WTC11 (cell line): ENCODE measurements at regions not wholly inside any gene's neighbourhood (a gene's known extent, or its start where the extent isn't known, plus 50 kb on each side); places are given as distances from the start of the nearest gene placed in this dataset.

ENCODE experiments used
- ATAC-seq: fragments of 200-7000 bp; cut with Tn5 transposase; 2 replicates; pipeline ENCODE4 v1.10.0; 2021; ENCODE audit warnings: mild to moderate bottlenecking, moderate library complexity
- CTCF ChIA-PET: fragments of 300-600 bp; sonication (Branson Sonifier 250); formaldehyde crosslinking; loops from one replicate; lab custom pipeline; 2021; ENCODE audit warnings: antibody characterized with exemption; lab: Charles Lee
- POLR2A ChIA-PET: fragments of 350-600 bp; sonication (Branson Sonifier 250); formaldehyde crosslinking; loops from one replicate; lab custom pipeline; 2021; ENCODE audit warnings: antibody characterized with exemption; lab: Charles Lee
- DNase-seq: peaks from one replicate; pipeline ENCODE4 v3.0.0; 2021; ENCODE audit warnings: low spot score
- H3K27ac Mint-ChIP-seq: 2 replicates; pipeline ENCODE4 v1.8.0; 2021; ENCODE audit warnings: mixed read lengths
- H3K27me3 Mint-ChIP-seq: 2 replicates; pipeline ENCODE4 v1.8.0; 2021; ENCODE audit warnings: low read depth, mild to moderate bottlenecking, moderate library complexity, mixed read lengths
- H3K36me3 Mint-ChIP-seq: 2 replicates; pipeline ENCODE4 v1.8.0; 2021; ENCODE audit warnings: mixed read lengths
- H3K4me1 Mint-ChIP-seq: 2 replicates; pipeline ENCODE4 v1.8.0; 2022; ENCODE audit warnings: mixed read lengths
- H3K4me3 Mint-ChIP-seq: 2 replicates; pipeline ENCODE4 v1.8.0; 2021; ENCODE audit warnings: mild to moderate bottlenecking, moderate library complexity, mixed read lengths
- H3K9me3 Mint-ChIP-seq: 2 replicates; pipeline ENCODE4 v1.8.0; 2021; ENCODE audit warnings: mixed read lengths
- CBFB ChIP-seq: sonication (generic); formaldehyde crosslinking; IDR thresholded peaks from 2 replicates; pipeline ENCODE4 v1.8.1; 2022; ENCODE audit warnings: mild to moderate bottlenecking, low read depth, missing genetic modification reagents
- HMGA2 ChIP-seq: fragments of 250-450 bp; sonication (Bioruptor Pico); IDR thresholded peaks from 2 replicates; pipeline ENCODE4 v1.4.0; 2021; ENCODE audit warnings: mild to moderate bottlenecking, moderate library complexity
- NFATC4 ChIP-seq: fragments of 250-450 bp; sonication (Bioruptor Pico); IDR thresholded peaks from 2 replicates; pipeline ENCODE4 v1.9.0; 2021; ENCODE audit warnings: mild to moderate bottlenecking
- TCF7 ChIP-seq: sonication (generic); formaldehyde crosslinking; IDR thresholded peaks from 2 replicates; pipeline ENCODE4 v1.8.0; 2022; ENCODE audit warnings: mild to moderate bottlenecking, low read depth, missing genetic modification reagents, moderate library complexity
- ZBTB21 ChIP-seq: sonication (generic); formaldehyde crosslinking; IDR thresholded peaks from 2 replicates; pipeline ENCODE4 v1.8.1; 2023; ENCODE audit warnings: mild to moderate bottlenecking, missing genetic modification reagents, borderline replicate concordance
- ZNF138 ChIP-seq: sonication (generic); formaldehyde crosslinking; conservative IDR thresholded peaks from 2 replicates; pipeline ENCODE4 v1.8.1; 2022; ENCODE audit warnings: mild to moderate bottlenecking, moderate library complexity, missing genetic modification reagents
- ZNF423 ChIP-seq: fragments of 250-450 bp; sonication (Bioruptor Pico); IDR thresholded peaks from 2 replicates; pipeline ENCODE4 v2.1.2; 2022; ENCODE audit warnings: mild to moderate bottlenecking, moderate library complexity
- TF ChIP-seq, protein P1 (sequence below): sonication (generic); formaldehyde crosslinking; IDR thresholded peaks from 2 replicates; pipeline ENCODE4 v1.8.1; 2022; ENCODE audit warnings: low read depth, missing genetic modification reagents, borderline replicate concordance
- TF ChIP-seq, protein P2 (sequence below): sonication (generic); formaldehyde crosslinking; IDR thresholded peaks from 2 replicates; pipeline ENCODE4 v1.8.0; 2022; ENCODE audit warnings: mild to moderate bottlenecking, missing genetic modification reagents
- TF ChIP-seq, protein P3 (sequence below): sonication (generic); formaldehyde crosslinking; IDR thresholded peaks from 2 replicates; pipeline ENCODE4 v1.8.1; 2022; ENCODE audit warnings: mild to moderate bottlenecking, moderate library complexity, missing genetic modification reagents
- TF ChIP-seq, protein P4 (sequence below): sonication (generic); formaldehyde crosslinking; IDR thresholded peaks from 2 replicates; pipeline ENCODE4 v1.8.0; 2022; ENCODE audit warnings: missing genetic modification reagents
- TF ChIP-seq, protein P5 (sequence below): sonication (generic); formaldehyde crosslinking; IDR thresholded peaks from 2 replicates; pipeline ENCODE4 v1.8.1; 2022; ENCODE audit warnings: low read depth, mild to moderate bottlenecking, moderate library complexity, missing genetic modification reagents, borderline replicate concordance
- TF ChIP-seq, protein P6 (sequence below): sonication (generic); formaldehyde crosslinking; IDR thresholded peaks from 2 replicates; pipeline ENCODE4 v1.8.1; 2023; ENCODE audit warnings: mild to moderate bottlenecking, missing genetic modification reagents, moderate library complexity
- TF ChIP-seq, protein P7 (sequence below): sonication (generic); formaldehyde crosslinking; conservative IDR thresholded peaks from 2 replicates; pipeline ENCODE4 v1.8.1; 2023; ENCODE audit warnings: mild to moderate bottlenecking, low read depth, missing genetic modification reagents, moderate library complexity
- TF ChIP-seq, protein P8 (sequence below): fragments of 250-450 bp; sonication (Bioruptor Pico); IDR thresholded peaks from 2 replicates; pipeline ENCODE4 v1.8.0; 2021; ENCODE audit warnings: mild to moderate bottlenecking

DNA sequence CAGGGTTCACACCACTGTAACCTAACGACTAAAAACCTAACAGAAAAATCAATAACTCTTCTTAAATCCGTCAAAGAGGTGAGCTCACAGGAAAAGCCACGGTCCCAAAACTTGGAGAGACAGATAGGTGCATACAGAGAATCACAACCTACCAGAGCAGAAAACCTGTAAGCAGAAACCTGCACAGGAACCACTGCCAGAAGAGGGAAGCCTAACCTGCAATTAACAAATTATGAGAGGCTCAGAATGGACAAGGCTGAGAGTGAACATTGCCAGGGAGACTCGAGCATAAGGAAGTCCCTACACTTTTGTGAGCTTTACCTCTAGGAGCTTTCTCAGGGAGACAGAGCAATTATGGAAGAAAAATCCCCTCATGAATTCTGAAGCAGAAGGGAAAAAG, 156.2 kb upstream of the NETO1 start:
- TF ChIP-seq, protein P1, sequence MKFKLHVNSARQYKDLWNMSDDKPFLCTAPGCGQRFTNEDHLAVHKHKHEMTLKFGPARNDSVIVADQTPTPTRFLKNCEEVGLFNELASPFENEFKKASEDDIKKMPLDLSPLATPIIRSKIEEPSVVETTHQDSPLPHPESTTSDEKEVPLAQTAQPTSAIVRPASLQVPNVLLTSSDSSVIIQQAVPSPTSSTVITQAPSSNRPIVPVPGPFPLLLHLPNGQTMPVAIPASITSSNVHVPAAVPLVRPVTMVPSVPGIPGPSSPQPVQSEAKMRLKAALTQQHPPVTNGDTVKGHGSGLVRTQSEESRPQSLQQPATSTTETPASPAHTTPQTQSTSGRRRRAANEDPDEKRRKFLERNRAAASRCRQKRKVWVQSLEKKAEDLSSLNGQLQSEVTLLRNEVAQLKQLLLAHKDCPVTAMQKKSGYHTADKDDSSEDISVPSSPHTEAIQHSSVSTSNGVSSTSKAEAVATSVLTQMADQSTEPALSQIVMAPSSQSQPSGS: no peak
- TF ChIP-seq ZNF423 (no peak), ZNF138 (CRISPR knock-in tag) (no peak), ZBTB21 (CRISPR knock-in tag) (no peak), CBFB (CRISPR knock-in tag) (no peak), TCF7 (CRISPR knock-in tag) (no peak), HMGA2 (CRISPR knock-in tag) (no peak), NFATC4 (no peak)
- TF ChIP-seq, protein P2, sequence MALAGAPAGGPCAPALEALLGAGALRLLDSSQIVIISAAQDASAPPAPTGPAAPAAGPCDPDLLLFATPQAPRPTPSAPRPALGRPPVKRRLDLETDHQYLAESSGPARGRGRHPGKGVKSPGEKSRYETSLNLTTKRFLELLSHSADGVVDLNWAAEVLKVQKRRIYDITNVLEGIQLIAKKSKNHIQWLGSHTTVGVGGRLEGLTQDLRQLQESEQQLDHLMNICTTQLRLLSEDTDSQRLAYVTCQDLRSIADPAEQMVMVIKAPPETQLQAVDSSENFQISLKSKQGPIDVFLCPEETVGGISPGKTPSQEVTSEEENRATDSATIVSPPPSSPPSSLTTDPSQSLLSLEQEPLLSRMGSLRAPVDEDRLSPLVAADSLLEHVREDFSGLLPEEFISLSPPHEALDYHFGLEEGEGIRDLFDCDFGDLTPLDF (CRISPR knock-in tag): no peak
- TF ChIP-seq, protein P3, sequence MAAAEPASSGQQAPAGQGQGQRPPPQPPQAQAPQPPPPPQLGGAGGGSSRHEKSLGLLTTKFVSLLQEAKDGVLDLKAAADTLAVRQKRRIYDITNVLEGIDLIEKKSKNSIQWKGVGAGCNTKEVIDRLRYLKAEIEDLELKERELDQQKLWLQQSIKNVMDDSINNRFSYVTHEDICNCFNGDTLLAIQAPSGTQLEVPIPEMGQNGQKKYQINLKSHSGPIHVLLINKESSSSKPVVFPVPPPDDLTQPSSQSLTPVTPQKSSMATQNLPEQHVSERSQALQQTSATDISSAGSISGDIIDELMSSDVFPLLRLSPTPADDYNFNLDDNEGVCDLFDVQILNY: no peak
- TF ChIP-seq, protein P4, sequence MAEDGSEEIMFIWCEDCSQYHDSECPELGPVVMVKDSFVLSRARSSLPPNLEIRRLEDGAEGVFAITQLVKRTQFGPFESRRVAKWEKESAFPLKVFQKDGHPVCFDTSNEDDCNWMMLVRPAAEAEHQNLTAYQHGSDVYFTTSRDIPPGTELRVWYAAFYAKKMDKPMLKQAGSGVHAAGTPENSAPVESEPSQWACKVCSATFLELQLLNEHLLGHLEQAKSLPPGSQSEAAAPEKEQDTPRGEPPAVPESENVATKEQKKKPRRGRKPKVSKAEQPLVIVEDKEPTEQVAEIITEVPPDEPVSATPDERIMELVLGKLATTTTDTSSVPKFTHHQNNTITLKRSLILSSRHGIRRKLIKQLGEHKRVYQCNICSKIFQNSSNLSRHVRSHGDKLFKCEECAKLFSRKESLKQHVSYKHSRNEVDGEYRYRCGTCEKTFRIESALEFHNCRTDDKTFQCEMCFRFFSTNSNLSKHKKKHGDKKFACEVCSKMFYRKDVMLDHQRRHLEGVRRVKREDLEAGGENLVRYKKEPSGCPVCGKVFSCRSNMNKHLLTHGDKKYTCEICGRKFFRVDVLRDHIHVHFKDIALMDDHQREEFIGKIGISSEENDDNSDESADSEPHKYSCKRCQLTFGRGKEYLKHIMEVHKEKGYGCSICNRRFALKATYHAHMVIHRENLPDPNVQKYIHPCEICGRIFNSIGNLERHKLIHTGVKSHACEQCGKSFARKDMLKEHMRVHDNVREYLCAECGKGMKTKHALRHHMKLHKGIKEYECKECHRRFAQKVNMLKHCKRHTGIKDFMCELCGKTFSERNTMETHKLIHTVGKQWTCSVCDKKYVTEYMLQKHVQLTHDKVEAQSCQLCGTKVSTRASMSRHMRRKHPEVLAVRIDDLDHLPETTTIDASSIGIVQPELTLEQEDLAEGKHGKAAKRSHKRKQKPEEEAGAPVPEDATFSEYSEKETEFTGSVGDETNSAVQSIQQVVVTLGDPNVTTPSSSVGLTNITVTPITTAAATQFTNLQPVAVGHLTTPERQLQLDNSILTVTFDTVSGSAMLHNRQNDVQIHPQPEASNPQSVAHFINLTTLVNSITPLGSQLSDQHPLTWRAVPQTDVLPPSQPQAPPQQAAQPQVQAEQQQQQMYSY (CRISPR knock-in tag): no peak
- TF ChIP-seq, protein P5, sequence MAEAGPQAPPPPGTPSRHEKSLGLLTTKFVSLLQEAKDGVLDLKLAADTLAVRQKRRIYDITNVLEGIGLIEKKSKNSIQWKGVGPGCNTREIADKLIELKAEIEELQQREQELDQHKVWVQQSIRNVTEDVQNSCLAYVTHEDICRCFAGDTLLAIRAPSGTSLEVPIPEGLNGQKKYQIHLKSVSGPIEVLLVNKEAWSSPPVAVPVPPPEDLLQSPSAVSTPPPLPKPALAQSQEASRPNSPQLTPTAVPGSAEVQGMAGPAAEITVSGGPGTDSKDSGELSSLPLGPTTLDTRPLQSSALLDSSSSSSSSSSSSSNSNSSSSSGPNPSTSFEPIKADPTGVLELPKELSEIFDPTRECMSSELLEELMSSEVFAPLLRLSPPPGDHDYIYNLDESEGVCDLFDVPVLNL (CRISPR knock-in tag): no peak
- TF ChIP-seq, protein P6, sequence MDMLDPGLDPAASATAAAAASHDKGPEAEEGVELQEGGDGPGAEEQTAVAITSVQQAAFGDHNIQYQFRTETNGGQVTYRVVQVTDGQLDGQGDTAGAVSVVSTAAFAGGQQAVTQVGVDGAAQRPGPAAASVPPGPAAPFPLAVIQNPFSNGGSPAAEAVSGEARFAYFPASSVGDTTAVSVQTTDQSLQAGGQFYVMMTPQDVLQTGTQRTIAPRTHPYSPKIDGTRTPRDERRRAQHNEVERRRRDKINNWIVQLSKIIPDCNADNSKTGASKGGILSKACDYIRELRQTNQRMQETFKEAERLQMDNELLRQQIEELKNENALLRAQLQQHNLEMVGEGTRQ (CRISPR knock-in tag): no peak
- TF ChIP-seq, protein P7, sequence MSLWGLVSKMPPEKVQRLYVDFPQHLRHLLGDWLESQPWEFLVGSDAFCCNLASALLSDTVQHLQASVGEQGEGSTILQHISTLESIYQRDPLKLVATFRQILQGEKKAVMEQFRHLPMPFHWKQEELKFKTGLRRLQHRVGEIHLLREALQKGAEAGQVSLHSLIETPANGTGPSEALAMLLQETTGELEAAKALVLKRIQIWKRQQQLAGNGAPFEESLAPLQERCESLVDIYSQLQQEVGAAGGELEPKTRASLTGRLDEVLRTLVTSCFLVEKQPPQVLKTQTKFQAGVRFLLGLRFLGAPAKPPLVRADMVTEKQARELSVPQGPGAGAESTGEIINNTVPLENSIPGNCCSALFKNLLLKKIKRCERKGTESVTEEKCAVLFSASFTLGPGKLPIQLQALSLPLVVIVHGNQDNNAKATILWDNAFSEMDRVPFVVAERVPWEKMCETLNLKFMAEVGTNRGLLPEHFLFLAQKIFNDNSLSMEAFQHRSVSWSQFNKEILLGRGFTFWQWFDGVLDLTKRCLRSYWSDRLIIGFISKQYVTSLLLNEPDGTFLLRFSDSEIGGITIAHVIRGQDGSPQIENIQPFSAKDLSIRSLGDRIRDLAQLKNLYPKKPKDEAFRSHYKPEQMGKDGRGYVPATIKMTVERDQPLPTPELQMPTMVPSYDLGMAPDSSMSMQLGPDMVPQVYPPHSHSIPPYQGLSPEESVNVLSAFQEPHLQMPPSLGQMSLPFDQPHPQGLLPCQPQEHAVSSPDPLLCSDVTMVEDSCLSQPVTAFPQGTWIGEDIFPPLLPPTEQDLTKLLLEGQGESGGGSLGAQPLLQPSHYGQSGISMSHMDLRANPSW (CRISPR knock-in tag): no peak
- TF ChIP-seq, protein P8, sequence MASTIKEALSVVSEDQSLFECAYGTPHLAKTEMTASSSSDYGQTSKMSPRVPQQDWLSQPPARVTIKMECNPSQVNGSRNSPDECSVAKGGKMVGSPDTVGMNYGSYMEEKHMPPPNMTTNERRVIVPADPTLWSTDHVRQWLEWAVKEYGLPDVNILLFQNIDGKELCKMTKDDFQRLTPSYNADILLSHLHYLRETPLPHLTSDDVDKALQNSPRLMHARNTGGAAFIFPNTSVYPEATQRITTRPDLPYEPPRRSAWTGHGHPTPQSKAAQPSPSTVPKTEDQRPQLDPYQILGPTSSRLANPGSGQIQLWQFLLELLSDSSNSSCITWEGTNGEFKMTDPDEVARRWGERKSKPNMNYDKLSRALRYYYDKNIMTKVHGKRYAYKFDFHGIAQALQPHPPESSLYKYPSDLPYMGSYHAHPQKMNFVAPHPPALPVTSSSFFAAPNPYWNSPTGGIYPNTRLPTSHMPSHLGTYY (CRISPR knock-in tag): no peak
- ChIA-PET POLR2A (no interaction called here), CTCF (no interaction called here)
- Mint-ChIP-seq H3K27me3 (no peaks in the 10 kb centered on the region), H3K4me1 (peaks cover 5% of the 10 kb centered on the region; the same call in 1 of the 2 replicates), H3K4me3 (no peak overlapping the region), H3K36me3 (peaks cover 13% of the 10 kb centered on the region), H3K27ac (no peak overlapping the region), H3K9me3 (peaks cover 51% of the 10 kb centered on the region)
- DNase-seq (no peak), ATAC-seq (no peak)
